IMR-90 (cell line): ENCODE measurements at regions not wholly inside any gene's neighbourhood (a gene's known extent, or its start where the extent isn't known, plus 50 kb on each side); places are given as distances from the start of the nearest gene placed in this dataset.

Source experiments
- ATAC-seq: fragments of 200-7000 bp; cut with Tn5 transposase; 2 replicates; pipeline ENCODE4 v1.9.1; 2020; ENCODE audit warnings: low read depth, mild to moderate bottlenecking, moderate library complexity
- BruUV-seq: library from RNA; stranded (reverse); fragments of 400-500 nt; replicated peaks from 2 replicates; lab custom pipeline; 2021; lab: Mats Ljungman, UMichigan
- CTCF ChIA-PET: fragments of 300-600 bp; formaldehyde crosslinking; extraction: SDS; loops from one replicate; lab custom pipeline; 2021; ENCODE audit warnings: antibody characterized with exemption; lab: Yijun Ruan, JAX
- POLR2A ChIA-PET: fragments of 300-600 bp; sonication (Branson Sonifier 250); formaldehyde crosslinking; loops from one replicate; lab custom pipeline; 2022; ENCODE audit warnings: antibody characterized with exemption; ENCODE audit not compliant: unreplicated experiment; lab: Charles Lee
- DNase-seq: peaks from one replicate; pipeline ENCODE4 v3.0.0; 2013
- H2AFZ ChIP-seq: replicated peaks from 2 replicates; pipeline ENCODE3; 2013; ENCODE audit warnings: low read length, mild to moderate bottlenecking; ENCODE audit not compliant: poor library complexity
- H2AK5ac ChIP-seq: 2 replicates; pipeline ENCODE4 v1.6.1; 2013; ENCODE audit warnings: low read depth, low read length, inconsistent platforms
- H2AK9ac ChIP-seq: replicated peaks from 2 replicates; pipeline ENCODE3; 2013; ENCODE audit warnings: mild to moderate bottlenecking, low read depth, low read length, moderate library complexity; ENCODE audit not compliant: poor library complexity
- H2BK120ac ChIP-seq: 2 replicates; pipeline ENCODE4 v1.6.1; 2013; ENCODE audit warnings: low read depth, low read length, inconsistent platforms
- H2BK15ac ChIP-seq: 3 replicates; pipeline ENCODE4 v1.6.1; 2013; ENCODE audit warnings: low read depth, low read length, inconsistent platforms
- H2BK20ac ChIP-seq: 2 replicates; pipeline ENCODE4 v1.6.1; 2013; ENCODE audit warnings: low read depth, mild to moderate bottlenecking, inconsistent platforms, low read length, moderate library complexity
- H2BK5ac ChIP-seq: 2 replicates; pipeline ENCODE4 v1.6.1; 2013; ENCODE audit warnings: mild to moderate bottlenecking, low read depth, low read length, inconsistent platforms; ENCODE audit not compliant: poor library complexity, severe bottlenecking
- H3K14ac ChIP-seq: replicated peaks from 2 replicates; pipeline ENCODE4 v1.6.1; 2013; ENCODE audit warnings: low read depth, low read length, inconsistent platforms
- H3K18ac ChIP-seq: 2 replicates; pipeline ENCODE4 v1.6.1; 2013; ENCODE audit warnings: low read depth, low read length, control low read depth
- H3K23ac ChIP-seq: 2 replicates; pipeline ENCODE4 v1.6.1; 2013; ENCODE audit warnings: low read depth, low read length, inconsistent platforms
- H3K27ac ChIP-seq: 2 replicates; pipeline ENCODE4 v1.5.1; 2013; ENCODE audit warnings: mild to moderate bottlenecking, control low read depth, low read length; ENCODE audit not compliant: insufficient read depth
- H3K27me3 ChIP-seq: 2 replicates; pipeline ENCODE4 v1.6.1; 2013; ENCODE audit warnings: low read length; ENCODE audit not compliant: control insufficient read depth, insufficient read depth
- H3K36me3 ChIP-seq: 2 replicates; pipeline ENCODE4 v1.6.1; 2013; ENCODE audit warnings: low read length, mixed read lengths; ENCODE audit not compliant: control insufficient read depth, insufficient read depth
- H3K4ac ChIP-seq: 2 replicates; pipeline ENCODE4 v1.6.1; 2013; ENCODE audit warnings: low read depth, low read length, inconsistent platforms
- H3K4me1 ChIP-seq: 2 replicates; pipeline ENCODE4 v1.6.1; 2013; ENCODE audit warnings: low read length, mixed read lengths; ENCODE audit not compliant: control insufficient read depth, insufficient read depth
- H3K4me2 ChIP-seq: 2 replicates; pipeline ENCODE4 v1.6.1; 2013; ENCODE audit warnings: low read depth, mild to moderate bottlenecking, control low read depth, low read length, moderate library complexity
- H3K4me3 ChIP-seq: 2 replicates; pipeline ENCODE4 v1.5.1; 2013; ENCODE audit warnings: low read depth, mild to moderate bottlenecking, control low read depth, low read length, moderate library complexity; ENCODE audit not compliant: insufficient read depth
- H3K56ac ChIP-seq: 2 replicates; pipeline ENCODE4 v1.6.1; 2013; ENCODE audit warnings: low read length, inconsistent platforms; ENCODE audit not compliant: insufficient read depth; ENCODE audit errors: extremely low read depth
- H3K79me1 ChIP-seq, 2 experiments: 2 replicates each; pipeline ENCODE4 v1.6.1; 2013; ENCODE audit warnings: low read length in 2 of 2, inconsistent platforms in 1 of 2, low read depth in 1 of 2
- H3K9ac ChIP-seq: 2 replicates; pipeline ENCODE4 v1.6.1; 2013; ENCODE audit warnings: low read depth, low read length, control low read depth
- H3K9me1 ChIP-seq: 2 replicates; pipeline ENCODE4 v1.6.1; 2013; ENCODE audit warnings: low read length, inconsistent platforms; ENCODE audit not compliant: insufficient read depth
- H3K9me3 ChIP-seq: 2 replicates; pipeline ENCODE4 v1.6.1; 2013; ENCODE audit warnings: low read length; ENCODE audit not compliant: control insufficient read depth, insufficient read depth
- H4K20me1 ChIP-seq: 2 replicates; pipeline ENCODE4 v1.6.1; 2013; ENCODE audit warnings: low read length, inconsistent platforms; ENCODE audit not compliant: insufficient read depth
- H4K5ac ChIP-seq: 2 replicates; pipeline ENCODE4 v1.6.1; 2013; ENCODE audit warnings: mild to moderate bottlenecking, low read depth, low read length, control low read depth
- H4K8ac ChIP-seq, 2 experiments: 2 replicates each; pipeline ENCODE4 v1.6.1; 2013; ENCODE audit warnings: low read depth in 2 of 2, low read length in 2 of 2, control low read depth in 1 of 2, inconsistent platforms in 1 of 2
- H4K91ac ChIP-seq: 2 replicates; pipeline ENCODE4 v1.6.1; 2013; ENCODE audit warnings: low read depth, low read length, inconsistent platforms; ENCODE audit not compliant: insufficient read depth
- MAFK ChIP-seq: IDR thresholded peaks from 2 replicates; pipeline ENCODE4 v1.6.1; 2012; ENCODE audit warnings: low read depth, low read length, improper control_type of control experiment
- WGBS, 2 experiments: methylation state at CpG; one replicate each; pipeline versions ENCODE4 v1.1.5 to v1.1.7; 2013; ENCODE audit warnings: missing lambda C conversion rate in 2 of 2; ENCODE audit not compliant: insufficient read length in 1 of 2; ENCODE audit errors: extremely low coverage in 2 of 2; 5-methylcytosine and 5-hydroxymethylcytosine counted together
- dilution Hi-C: fragments of 300-500 bp; cut with HindIII; formaldehyde crosslinking; loops from one replicate; pipeline ENCODE4 v1.14.3; 2018; ENCODE audit warnings: low sequenced_read_pairs; ENCODE audit not compliant: unreplicated experiment
- in situ Hi-C: fragments of 300-500 bp; cut with MboI; formaldehyde crosslinking; loops from 3 replicates; pipeline ENCODE4 v1.14.3; 2019; ENCODE audit warnings: low sequenced_read_pairs, inconsistent platforms, mixed read lengths
- intact Hi-C: fragments of 100-400 bp; cut with micrococcal nuclease; formaldehyde crosslinking; loops from 2 replicates; pipeline ENCODE4 v1.10.0; 2022
- TF ChIP-seq, protein P1 (sequence below): conservative IDR thresholded peaks from 2 replicates; pipeline ENCODE4 v1.5.1; 2012; ENCODE audit warnings: mild to moderate bottlenecking, low read depth, low read length, improper control_type of control experiment

DNA sequence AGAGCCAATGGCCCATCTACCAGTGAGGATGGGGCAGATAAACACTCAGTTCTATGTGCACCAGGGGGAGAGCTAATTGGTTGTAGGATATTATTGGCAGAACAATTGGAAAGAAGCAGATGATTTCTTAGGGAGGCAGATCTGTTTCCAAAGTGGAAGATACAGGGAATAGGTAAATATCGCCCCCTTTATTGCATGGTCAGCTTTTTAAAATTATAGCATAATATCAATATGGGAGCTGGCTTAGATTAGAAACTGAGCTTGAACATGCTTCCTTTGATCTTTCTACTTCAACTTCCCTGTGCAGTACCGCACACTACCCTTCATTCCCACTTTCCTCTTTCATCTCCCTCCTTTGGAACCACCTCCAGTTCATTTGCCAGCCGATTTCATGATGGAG lies 64.0 kb upstream of the PLXNA2 start:
- DNase-seq (no peak), ATAC-seq (no peak)
- H3K4me3 ChIP-seq, result no peak overlapping the region
- BruUV-seq, result no TSS peak
- no peaks in the 10 kb centered on the region for H3K27me3 ChIP-seq
- H2AK9ac ChIP-seq, result no peak overlapping the region
- no peak overlapping the region for H3K9ac ChIP-seq
- 20% methylated on average over 2 of the region's 3 CpGs; no CpG with 5 or more reads in 1 of the 2 experiments for WGBS, 2 experiments
- H3K18ac ChIP-seq, result no peak overlapping the region
- ChIA-PET POLR2A (no interaction called here), CTCF (no interaction called here)
- H3K14ac ChIP-seq, result no peak overlapping the region
- H4K20me1 ChIP-seq, result no peaks in the 10 kb centered on the region
- TF ChIP-seq, protein P1, sequence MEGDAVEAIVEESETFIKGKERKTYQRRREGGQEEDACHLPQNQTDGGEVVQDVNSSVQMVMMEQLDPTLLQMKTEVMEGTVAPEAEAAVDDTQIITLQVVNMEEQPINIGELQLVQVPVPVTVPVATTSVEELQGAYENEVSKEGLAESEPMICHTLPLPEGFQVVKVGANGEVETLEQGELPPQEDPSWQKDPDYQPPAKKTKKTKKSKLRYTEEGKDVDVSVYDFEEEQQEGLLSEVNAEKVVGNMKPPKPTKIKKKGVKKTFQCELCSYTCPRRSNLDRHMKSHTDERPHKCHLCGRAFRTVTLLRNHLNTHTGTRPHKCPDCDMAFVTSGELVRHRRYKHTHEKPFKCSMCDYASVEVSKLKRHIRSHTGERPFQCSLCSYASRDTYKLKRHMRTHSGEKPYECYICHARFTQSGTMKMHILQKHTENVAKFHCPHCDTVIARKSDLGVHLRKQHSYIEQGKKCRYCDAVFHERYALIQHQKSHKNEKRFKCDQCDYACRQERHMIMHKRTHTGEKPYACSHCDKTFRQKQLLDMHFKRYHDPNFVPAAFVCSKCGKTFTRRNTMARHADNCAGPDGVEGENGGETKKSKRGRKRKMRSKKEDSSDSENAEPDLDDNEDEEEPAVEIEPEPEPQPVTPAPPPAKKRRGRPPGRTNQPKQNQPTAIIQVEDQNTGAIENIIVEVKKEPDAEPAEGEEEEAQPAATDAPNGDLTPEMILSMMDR, result no peak
- TF ChIP-seq MAFK, result peak; percentile 70
- H3K27ac ChIP-seq, result no peak overlapping the region
- no peak overlapping the region for H4K8ac ChIP-seq
- no peak overlapping the region for H3K4me2 ChIP-seq
- no peak overlapping the region for H2AK5ac ChIP-seq
- H3K4me1 ChIP-seq, result no peaks in the 10 kb centered on the region
- no peak overlapping the region for H2BK15ac ChIP-seq
- no peak overlapping the region for H3K4ac ChIP-seq
- intact Hi-C loops (no loop called here), dilution Hi-C loops (no loop called here), in situ Hi-C loops (no loop called here)
- H2BK5ac ChIP-seq, result no peak overlapping the region
- H3K9me1 ChIP-seq, result no peaks in the 10 kb centered on the region
- H4K91ac ChIP-seq, result no peak overlapping the region
- no peak overlapping the region for H4K5ac ChIP-seq
- H3K56ac ChIP-seq, result no peak overlapping the region
- H3K23ac ChIP-seq, result no peak overlapping the region
- no peak overlapping the region for H2AFZ ChIP-seq
- no peak overlapping the region for H2BK120ac ChIP-seq
- H2BK20ac ChIP-seq, result no peak overlapping the region
- H3K36me3 ChIP-seq, result no peaks in the 10 kb centered on the region
- peaks cover 3% of the 10 kb centered on the region; the same call in 1 of the 2 replicates for H3K9me3 ChIP-seq
- no peaks in the 10 kb centered on the region for H3K79me1 ChIP-seq
